H1 (cell line): ENCODE measurements at regions not wholly inside any gene's neighbourhood (a gene's known extent, or its start where the extent isn't known, plus 50 kb on each side); places are given as distances from the start of the nearest gene placed in this dataset.

Experiments used
- CTCF ChIA-PET: fragments of 300-600 bp; sonication (Branson Sonifier 250); formaldehyde crosslinking; loops from one replicate; lab custom pipeline; 2021; ENCODE audit not compliant: partially characterized antibody; lab: Charles Lee
- POLR2A ChIA-PET: fragments of 300-600 bp; sonication (Branson Sonifier 250); formaldehyde crosslinking; loops from one replicate; lab custom pipeline; 2021; ENCODE audit warnings: inconsistent platforms; ENCODE audit not compliant: partially characterized antibody; lab: Charles Lee
- DNase-seq, 2 experiments: peaks; one replicate each; pipeline versions ENCODE4 v3.0.0 to v3.0.0-alpha.2; 2010 to 2022; ENCODE audit warnings: low spot score in 2 of 2, low read depth in 1 of 2, mixed read lengths in 1 of 2
- FAIRE-seq: peaks from 2 replicates; lab custom pipeline; 2011; peaks lifted over from hg19 to GRCh38; lab: Jason Lieb, UNC
- H2AFZ ChIP-seq: 2 replicates; pipeline ENCODE4 v1.8.1; 2012; ENCODE audit warnings: low read length, inconsistent platforms
- H2AK5ac ChIP-seq: 2 replicates; pipeline ENCODE4 v1.6.1; 2013; ENCODE audit warnings: low read depth, low read length
- H2BK120ac ChIP-seq: replicated peaks from 2 replicates; pipeline ENCODE3; 2013; ENCODE audit warnings: low read depth, low read length, inconsistent platforms
- H2BK12ac ChIP-seq: 2 replicates; pipeline ENCODE4 v1.6.1; 2013; ENCODE audit warnings: low read depth, low read length
- H2BK15ac ChIP-seq: 2 replicates; pipeline ENCODE4 v1.6.1; 2013; ENCODE audit warnings: low read length
- H2BK20ac ChIP-seq: 2 replicates; pipeline ENCODE4 v1.6.1; 2013; ENCODE audit warnings: low read length
- H2BK5ac ChIP-seq: 2 replicates; pipeline ENCODE4 v1.6.1; 2013; ENCODE audit warnings: low read depth, low read length
- H3K14ac ChIP-seq: 2 replicates; pipeline ENCODE4 v1.6.1; 2013; ENCODE audit warnings: inconsistent platforms; ENCODE audit not compliant: insufficient read length
- H3K18ac ChIP-seq: 2 replicates; pipeline ENCODE4 v1.6.1; 2013; ENCODE audit warnings: low read length; ENCODE audit errors: extremely low read depth
- H3K23ac ChIP-seq: 2 replicates; pipeline ENCODE4 v1.6.1; 2013; ENCODE audit warnings: inconsistent platforms; ENCODE audit not compliant: insufficient read length
- H3K23me2 ChIP-seq: 2 replicates; pipeline ENCODE4 v1.6.1; 2013; ENCODE audit warnings: low read depth, low read length
- H3K27ac ChIP-seq: 2 replicates; pipeline ENCODE4 v1.6.1; 2011; ENCODE audit warnings: low read depth, low read length, inconsistent platforms
- H3K27me3 ChIP-seq, 4 experiments: replicated peaks in 1 of 4; 1 replicate in 1 of 4; 2 replicates in 3 of 4; pipeline versions ENCODE4 v1.6.1 to v1.8.1; 2011 to 2013; ENCODE audit warnings: low read length in 3 of 4, mild to moderate bottlenecking in 3 of 4, inconsistent platforms in 2 of 4, mixed read lengths in 2 of 4, moderate library complexity in 1 of 4; ENCODE audit not compliant: control insufficient read depth in 3 of 4, insufficient read depth in 3 of 4; ENCODE audit errors: extremely low read depth in 1 of 4
- H3K36me3 ChIP-seq, 4 experiments: 2 replicates each; pipeline versions ENCODE4 v1.6.1 to v1.8.1; 2011 to 2013; ENCODE audit warnings: mild to moderate bottlenecking in 4 of 4, low read length in 3 of 4, moderate library complexity in 2 of 4, control low read depth in 1 of 4, inconsistent platforms in 1 of 4; ENCODE audit not compliant: insufficient read depth in 4 of 4, control insufficient read depth in 2 of 4
- H3K4ac ChIP-seq: replicated peaks from 2 replicates; pipeline ENCODE3; 2013; ENCODE audit warnings: low read length, low read depth, mixed read lengths, inconsistent platforms; ENCODE audit not compliant: insufficient read length
- H3K4me1 ChIP-seq, 4 experiments: replicated peaks in 1 of 4; 1 replicate in 1 of 4; 2 replicates in 3 of 4; pipeline versions ENCODE4 v1.6.1 to v1.8.1; 2011 to 2013; ENCODE audit warnings: low read length in 3 of 4, inconsistent platforms in 2 of 4, mixed read lengths in 1 of 4; ENCODE audit not compliant: insufficient read depth in 4 of 4, control insufficient read depth in 3 of 4
- H3K4me2 ChIP-seq, 2 experiments: 2 replicates each; pipeline versions ENCODE4 v1.6.1 to v1.8.1; 2011 to 2013; ENCODE audit warnings: low read depth in 2 of 2, low read length in 2 of 2, control low read depth in 1 of 2, inconsistent platforms in 1 of 2, mild to moderate bottlenecking in 1 of 2; ENCODE audit not compliant: insufficient read depth in 1 of 2
- H3K4me3 ChIP-seq, 4 experiments: fragments of 200-600, 300-600 bp in 1 of 4; sonication (generic), shearing (Covaris generic), sonication (Bioruptor Twin) in 1 of 4; 2 replicates each; pipeline versions ENCODE4 v1.5.1 to v1.8.1; 2011 to 2016; ENCODE audit warnings: low read length in 4 of 4, low read depth in 3 of 4, control low read depth in 2 of 4, inconsistent platforms in 2 of 4, mild to moderate bottlenecking in 2 of 4, mixed read lengths in 1 of 4, moderate library complexity in 1 of 4; ENCODE audit not compliant: insufficient read depth in 2 of 4; ENCODE audit errors: extremely low read depth in 1 of 4
- H3K56ac ChIP-seq: replicated peaks from 2 replicates; pipeline ENCODE3; 2013; ENCODE audit warnings: low read depth, mild to moderate bottlenecking, mixed read lengths, low read length, inconsistent platforms; ENCODE audit not compliant: insufficient read length
- H3K79me1 ChIP-seq: 2 replicates; pipeline ENCODE4 v1.6.1; 2013; ENCODE audit warnings: low read depth, low read length, control low read depth
- H3K79me2 ChIP-seq, 2 experiments: 2 replicates each; pipeline versions ENCODE4 v1.6.1 to v1.8.1; 2012 to 2013; ENCODE audit warnings: low read length in 2 of 2, mild to moderate bottlenecking in 2 of 2, inconsistent platforms in 1 of 2; ENCODE audit not compliant: insufficient read depth in 2 of 2, control insufficient read depth in 1 of 2
- H3K9ac ChIP-seq, 4 experiments: replicated peaks in 1 of 4; 1 replicate in 1 of 4; 2 replicates in 3 of 4; pipeline versions ENCODE4 v1.6.1 to v1.8.1; 2011 to 2013; ENCODE audit warnings: low read depth in 3 of 4, low read length in 3 of 4, control low read depth in 2 of 4, mild to moderate bottlenecking in 2 of 4, moderate library complexity in 2 of 4, inconsistent platforms in 1 of 4; ENCODE audit errors: extremely low read depth in 1 of 4
- H3K9me3 ChIP-seq, 2 experiments: 2 replicates each; pipeline versions ENCODE4 v1.6.1 to v1.8.1; 2012 to 2013; ENCODE audit warnings: mild to moderate bottlenecking in 2 of 2, moderate library complexity in 2 of 2, control low read depth in 1 of 2, inconsistent platforms in 1 of 2, low read depth in 1 of 2, low read length in 1 of 2, mixed read lengths in 1 of 2; ENCODE audit not compliant: insufficient read depth in 2 of 2
- H4K20me1 ChIP-seq, 2 experiments: replicated peaks in 1 of 2; 2 replicates each; pipeline versions ENCODE3 to v1.8.1; 2011 to 2013; ENCODE audit warnings: inconsistent platforms in 2 of 2, low read length in 2 of 2, mild to moderate bottlenecking in 1 of 2; ENCODE audit not compliant: insufficient read depth in 2 of 2, control insufficient read depth in 1 of 2
- H4K5ac ChIP-seq: 2 replicates; pipeline ENCODE4 v1.6.1; 2013; ENCODE audit warnings: low read length, low read depth, mixed read lengths, inconsistent platforms; ENCODE audit not compliant: insufficient read length
- H4K8ac ChIP-seq: 2 replicates; pipeline ENCODE4 v1.8.0; 2013; ENCODE audit warnings: mild to moderate bottlenecking, moderate library complexity, low read length, inconsistent platforms; ENCODE audit not compliant: insufficient read depth; ENCODE audit errors: extremely low read depth
- H4K91ac ChIP-seq: replicated peaks from 2 replicates; pipeline ENCODE3; 2013; ENCODE audit warnings: low read length, mixed read lengths, inconsistent platforms; ENCODE audit not compliant: insufficient read length
- ASH2L ChIP-seq: fragments of 200-600, 300-600 bp; sonication (generic); IDR thresholded peaks from one replicate; pipeline ENCODE4 v1.7.1; 2017; ENCODE audit warnings: low read length
- CEBPB ChIP-seq: IDR thresholded peaks from 2 replicates; pipeline ENCODE4 v1.6.1; 2012; ENCODE audit warnings: low read depth, low read length
- CTCF ChIP-seq, 3 experiments: IDR thresholded peaks; 1 replicate in 2 of 3; 2 replicates in 1 of 3; pipeline versions ENCODE4 v1.5.1 to v1.6.1; 2011; ENCODE audit warnings: low read length in 3 of 3, mild to moderate bottlenecking in 3 of 3, inconsistent platforms in 2 of 3, low read depth in 1 of 3, moderate library complexity in 1 of 3; ENCODE audit not compliant: insufficient read depth in 1 of 3; ENCODE audit errors: control extremely low read depth in 1 of 3
- JUND ChIP-seq: IDR thresholded peaks from 2 replicates; pipeline ENCODE4 v1.6.1; 2011; ENCODE audit warnings: mild to moderate bottlenecking, improper control_type of control experiment, low read length
- RAD21 ChIP-seq, 2 experiments: IDR thresholded peaks in 1 of 2; conservative IDR thresholded peaks in 1 of 2; 2 replicates each; pipeline ENCODE4 v1.6.1; 2011; ENCODE audit warnings: low read depth in 2 of 2, low read length in 2 of 2, improper control_type of control experiment in 1 of 2, inconsistent platforms in 1 of 2, mild to moderate bottlenecking in 1 of 2, moderate library complexity in 1 of 2
- SIN3A ChIP-seq, 2 experiments: IDR thresholded peaks in 1 of 2; conservative IDR thresholded peaks in 1 of 2; 2 replicates each; pipeline ENCODE4 v1.6.1; 2011 to 2012; ENCODE audit warnings: low read length in 2 of 2, improper control_type of control experiment in 1 of 2, low read depth in 1 of 2, mild to moderate bottlenecking in 1 of 2
- TBP ChIP-seq: IDR thresholded peaks from 2 replicates; pipeline ENCODE4 v1.6.1; 2011; ENCODE audit warnings: low read depth, low read length, improper control_type of control experiment
- WGBS, 2 experiments: shearing (Covaris generic) in 1 of 2; methylation state at CpG; one replicate each; pipeline versions ENCODE4 v1.1.6 to v1.1.7; 2013 to 2015; ENCODE audit warnings: low lambda C conversion rate in 2 of 2, mixed read lengths in 2 of 2, inconsistent platforms in 1 of 2, low coverage in 1 of 2, missing lambda C conversion rate in 1 of 2; ENCODE audit not compliant: insufficient replicate concordance in 2 of 2, insufficient coverage in 1 of 2, insufficient read length in 1 of 2; ENCODE audit errors: extremely low coverage in 1 of 2, missing lambda C conversion rate in 1 of 2; 5-methylcytosine and 5-hydroxymethylcytosine counted together

GRCh38 chr17:72539981-72540897 lies 419.4 kb downstream of the SOX9 start:
- H3K4me2 ChIP-seq = peak overlapping the region; percentile 1 to 57; a peak in 3 of 4 replicates
- H2BK15ac ChIP-seq = 0 out of 2 replicates have a peak overlapping the region, but pooled peaks have one; percentile 4
- DNase-seq (peak in 1 of 2 experiments; percentile 98), FAIRE-seq (no peak)
- CTCF ChIA-PET = interaction anchor here (0.6 to 3.8 kb wide), 44 partner anchors 11 to 1770 kb away, joined by 3 to 14 read pairs (median 3); partner anchors contain the start of gene SOX9
- no peak overlapping the region for H3K27ac ChIP-seq
- H3K23ac ChIP-seq = no peak overlapping the region
- H3K4me1 ChIP-seq = peaks cover 7 to 16% (median 10%) of the 10 kb centered on the region in 4 experiments
- H3K56ac ChIP-seq = no peak overlapping the region
- H2BK12ac ChIP-seq = no peak overlapping the region
- H3K79me1 ChIP-seq = no peaks in the 10 kb centered on the region
- no peak overlapping the region for H4K91ac ChIP-seq
- H3K36me3 ChIP-seq = no peaks in the 10 kb centered on the region
- no peak overlapping the region for H2BK5ac ChIP-seq
- no peak overlapping the region for H3K14ac ChIP-seq
- H4K8ac ChIP-seq = no peak overlapping the region; the same call in 1 of the 2 replicates
- H3K9ac ChIP-seq = no peak overlapping the region
- H2BK120ac ChIP-seq = no peak overlapping the region
- no peak overlapping the region for H4K5ac ChIP-seq
- H4K20me1 ChIP-seq = no peaks in the 10 kb centered on the region
- no peaks in the 10 kb centered on the region for H3K79me2 ChIP-seq
- H2AK5ac ChIP-seq = no peak overlapping the region
- H3K9me3 ChIP-seq = 0 out of 4 replicates have a peak, but pooled peaks cover 0 to 2% of the 10 kb centered on the region in 2 experiments
- no peak overlapping the region for H3K4ac ChIP-seq
- H2BK20ac ChIP-seq = no peak overlapping the region
- POLR2A ChIA-PET = interaction anchor here (0.5 kb wide), 1 partner anchor 15 kb away, joined by 3 read pairs; no protein-coding TSS in a partner anchor
- no peaks in the 10 kb centered on the region for H3K27me3 ChIP-seq
- no peak overlapping the region for H3K18ac ChIP-seq
- 11% methylated on average over 43 of the region's 50 CpGs; no CpG with 5 or more reads in 1 of the 2 experiments for WGBS, 2 experiments
- H3K4me3 ChIP-seq = peak overlapping the region in 1 of 4 experiments; percentile 44; a peak in 2 of 8 replicates
- H2AFZ ChIP-seq = no peak overlapping the region
- H3K23me2 ChIP-seq = no peaks in the 10 kb centered on the region
- no peak for TF ChIP-seq ASH2L
- TF ChIP-seq SIN3A (conservative IDR thresholded peaks at IDR 0.05 in 1 of 2, IDR thresholded peaks at IDR 0.05 in 1 of 2; ENCODE audit: low read depth in 1 of 2, low read length in 2 of 2) = no peak
- TF ChIP-seq TBP = peak; percentile 35; the same call in 1 of the 2 replicates
- peak; percentile 91 for TF ChIP-seq RAD21 (IDR thresholded peaks at IDR 0.05 in 1 of 2, conservative IDR thresholded peaks at IDR 0.05 in 1 of 2; ENCODE audit: low read depth in 2 of 2, low read length in 2 of 2)
- TF ChIP-seq JUND = 0 out of 2 replicates have a peak, but pooled peaks have one; percentile 23
- TF ChIP-seq CTCF (IDR thresholded peaks at IDR 0.05; ENCODE audit: control extremely low read depth in 1 of 3, insufficient read depth in 1 of 3, low read depth in 1 of 3, low read length in 3 of 3) = peak; percentile 84 to 90 (median 87)
- no peak for TF ChIP-seq CEBPB
